ENCODE measurements at regions not wholly inside any gene's neighbourhood (a gene's known extent, or its start where the extent isn't known, plus 50 kb on each side); places are given as distances from the start of the nearest gene placed in this dataset.
"Not testable (repeated sequence)": the region's sequence is repeated elsewhere in the genome, so short reads cannot be mapped to it uniquely, and the experiment has no call there.

- POLR2A ChIA-PET, H3K4me1 Mint-ChIP-seq, H3K27me3 Mint-ChIP-seq, H3K27ac Mint-ChIP-seq, DNase-seq, H3K4me3 Mint-ChIP-seq, ATAC-seq: not testable (repeated sequence)
- H3K36me3 Mint-ChIP-seq, result peaks cover 0 to 38% (median 8%) of the 10 kb centered on the region in 3 donors
- peaks cover 13 to 89% (median 47%) of the 10 kb centered on the region in 9 donors for H3K9me3 Mint-ChIP-seq
Observed at GRCh38 chr10:42335653-42336296, 302.6 kb downstream of the ZNF33B start.

- DNase-seq (no peak), ATAC-seq (no peak)
- H3K27ac Mint-ChIP-seq, result no peak overlapping the region
- peaks cover 0 to 63% (median 4%) of the 10 kb centered on the region in 3 donors for H3K36me3 Mint-ChIP-seq
- H3K4me1 Mint-ChIP-seq, result peaks cover 0 to 3% (median 0%) of the 10 kb centered on the region in 4 donors
- H3K4me3 Mint-ChIP-seq, result no peak overlapping the region
- peaks cover 0 to 100% (median 93%) of the 10 kb centered on the region in 9 donors for H3K9me3 Mint-ChIP-seq
- no peaks in the 10 kb centered on the region for H3K27me3 Mint-ChIP-seq
- POLR2A ChIA-PET, result no interaction called here
Observed at GRCh38 chr10:42304341-42304740, 334.0 kb downstream of the ZNF33B start.

- H3K27ac Mint-ChIP-seq, H3K36me3 Mint-ChIP-seq, H3K4me3 Mint-ChIP-seq, POLR2A ChIA-PET, DNase-seq, H3K27me3 Mint-ChIP-seq, ATAC-seq, H3K4me1 Mint-ChIP-seq: not testable (repeated sequence)
- peaks cover 0 to 16% (median 0%) of the 10 kb centered on the region in 9 donors for H3K9me3 Mint-ChIP-seq
Observed at GRCh38 chr10:42281896-42282295, 356.5 kb downstream of the ZNF33B start.

GRCh38 chr10:42269788-42270187 lies 368.6 kb downstream of the ZNF33B start:
- ATAC-seq, POLR2A ChIA-PET, DNase-seq, H3K27me3 Mint-ChIP-seq, H3K36me3 Mint-ChIP-seq, H3K4me3 Mint-ChIP-seq, H3K27ac Mint-ChIP-seq, H3K4me1 Mint-ChIP-seq: not testable (repeated sequence)
- H3K9me3 Mint-ChIP-seq, result peaks cover 0 to 32% (median 9%) of the 10 kb centered on the region in 9 donors

DNA sequence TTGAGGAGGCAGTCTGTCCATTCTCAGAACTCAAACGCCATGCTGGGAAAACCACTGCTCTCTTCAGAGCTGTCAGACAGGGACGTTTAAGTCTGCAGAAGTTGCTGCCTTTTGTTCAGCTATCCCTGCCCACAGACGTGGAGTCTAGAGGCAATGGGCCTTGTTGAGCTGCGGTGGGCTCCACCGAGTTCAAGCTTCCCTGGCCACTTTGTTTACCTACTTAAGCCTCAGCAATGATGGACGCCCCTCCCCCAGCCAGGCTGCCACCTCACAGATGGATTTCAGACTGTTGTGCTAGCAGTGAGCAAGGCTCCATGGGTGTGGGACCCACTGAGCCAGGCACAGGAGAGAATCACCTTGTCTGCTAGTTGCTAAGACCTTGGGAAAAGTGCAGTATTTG lies 375.1 kb downstream of the ZNF33B start:
- H3K27ac Mint-ChIP-seq, DNase-seq, ATAC-seq, H3K4me1 Mint-ChIP-seq, POLR2A ChIA-PET, H3K27me3 Mint-ChIP-seq, H3K4me3 Mint-ChIP-seq, H3K36me3 Mint-ChIP-seq: not testable (repeated sequence)
- peaks cover 3 to 47% (median 24%) of the 10 kb centered on the region in 9 donors for H3K9me3 Mint-ChIP-seq

- H3K4me1 Mint-ChIP-seq, POLR2A ChIA-PET, H3K27ac Mint-ChIP-seq, H3K4me3 Mint-ChIP-seq, DNase-seq, ATAC-seq: not testable (repeated sequence)
- Mint-ChIP-seq H3K9me3 (peaks cover 0 to 41% (median 10%) of the 10 kb centered on the region in 9 donors), H3K27me3 (peaks cover 14 to 37% (median 16%) of the 10 kb centered on the region in 5 donors), H3K36me3 (peaks cover 0 to 18% (median 0%) of the 10 kb centered on the region in 3 donors)
Observed at GRCh38 chr10:42243002-42243401, 395.4 kb downstream of the ZNF33B start.

DNA sequence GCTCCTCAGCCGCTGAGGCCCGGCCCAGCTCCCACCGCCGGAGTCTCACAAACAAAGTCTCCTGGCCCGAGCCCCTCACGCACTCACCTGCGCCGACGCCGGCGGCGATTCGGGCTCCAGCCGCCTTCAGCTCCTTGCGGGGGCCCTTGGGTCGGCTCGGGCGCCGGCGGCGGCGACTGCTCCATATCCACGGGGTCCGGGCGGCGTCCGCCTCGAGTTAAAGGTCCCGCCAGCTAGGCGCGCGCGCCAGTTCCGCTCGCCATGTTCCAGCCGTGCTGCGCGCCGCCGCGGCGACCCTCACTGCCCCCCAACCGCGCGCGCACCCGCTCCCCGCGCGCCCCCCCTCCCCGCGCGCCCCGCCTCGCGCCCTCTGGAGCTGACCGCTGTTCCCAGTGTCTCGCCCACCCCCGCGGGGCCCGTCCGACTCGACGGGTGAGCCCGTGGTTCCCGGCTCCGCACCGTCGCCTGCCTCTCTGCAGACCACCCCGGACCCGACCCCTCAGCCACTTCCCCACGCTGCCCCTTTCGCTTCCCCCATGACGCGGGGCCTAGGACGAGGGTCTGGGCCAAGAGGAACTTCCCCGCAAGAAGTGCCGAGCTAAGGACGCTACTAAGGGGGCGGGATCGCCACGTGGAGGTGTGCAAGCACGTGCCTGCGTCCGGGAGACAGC lies 396.1 kb downstream of the ZNF33B start:
- Mint-ChIP-seq H3K9me3 (peaks cover 0 to 45% (median 11%) of the 10 kb centered on the region in 9 donors), H3K27ac (no peak overlapping the region), H3K4me1 (peaks cover 0 to 6% (median under 1%) of the 10 kb centered on the region in 4 donors), H3K4me3 (peak overlapping the region in 2 of 10 donors; percentile 55 to 63), H3K36me3 (peaks cover 0 to 18% (median 0%) of the 10 kb centered on the region in 3 donors), H3K27me3 (peaks cover 14 to 34% (median 16%) of the 10 kb centered on the region in 5 donors)
- POLR2A ChIA-PET, result no interaction called here
- ATAC-seq, result no peak
- DNase-seq, result no peak

- H3K27ac Mint-ChIP-seq, POLR2A ChIA-PET, H3K4me1 Mint-ChIP-seq, H3K4me3 Mint-ChIP-seq, H3K36me3 Mint-ChIP-seq, ATAC-seq, DNase-seq: not testable (repeated sequence)
- Mint-ChIP-seq H3K27me3 (peaks cover 0 to 12% (median 2%) of the 10 kb centered on the region in 5 donors), H3K9me3 (peaks cover 0 to 18% (median 3%) of the 10 kb centered on the region in 9 donors)
Observed at GRCh38 chr10:42236401-42236800, 402.0 kb downstream of the ZNF33B start.

DNA sequence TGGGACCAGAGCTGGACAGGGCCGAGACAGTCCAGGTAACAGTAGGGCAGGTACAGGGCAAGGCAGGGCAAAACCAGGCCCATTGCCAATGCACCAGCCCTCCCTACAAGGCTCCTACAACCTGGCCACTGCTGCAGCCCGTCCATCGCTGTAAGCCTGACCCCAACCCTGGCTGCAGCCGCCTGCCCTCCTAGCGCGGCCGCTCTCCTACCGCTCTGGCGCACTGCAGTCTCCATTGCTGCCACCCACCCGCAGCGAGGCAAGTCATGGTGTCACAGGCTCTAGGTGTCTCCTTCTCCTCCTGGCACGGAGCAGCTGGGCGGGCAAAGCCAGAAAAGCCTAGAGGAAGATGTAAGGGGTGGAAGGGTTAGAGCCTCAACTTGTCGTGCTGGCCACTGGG lies 402.6 kb downstream of the ZNF33B start:
- H3K4me3 Mint-ChIP-seq, result not testable (repeated sequence)

DNA sequence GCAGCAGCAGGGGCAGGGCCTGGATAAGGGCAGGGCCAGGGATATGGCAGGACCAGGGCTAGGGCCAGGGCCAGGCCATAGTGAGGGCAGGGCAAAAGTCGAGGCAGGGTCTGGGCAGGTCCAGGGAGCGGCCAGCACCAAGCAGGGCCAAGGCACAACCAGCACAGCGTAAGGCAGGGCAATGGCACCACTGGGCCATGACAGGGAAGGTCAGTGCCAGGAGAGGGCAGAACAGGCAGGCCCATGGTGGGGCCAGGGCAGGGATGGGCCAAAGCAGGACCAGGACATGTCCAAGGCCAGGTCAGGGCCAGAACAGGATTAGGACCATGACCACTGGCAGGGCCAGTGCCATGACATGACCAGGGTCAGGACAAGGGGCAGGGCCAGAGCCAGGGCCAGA lies 403.1 kb downstream of the ZNF33B start:
- ATAC-seq, H3K4me1 Mint-ChIP-seq, H3K27ac Mint-ChIP-seq, POLR2A ChIA-PET, H3K36me3 Mint-ChIP-seq, DNase-seq, H3K4me3 Mint-ChIP-seq: not testable (repeated sequence)
- Mint-ChIP-seq H3K27me3 (peaks cover 0 to 12% (median 3%) of the 10 kb centered on the region in 5 donors), H3K9me3 (peaks cover 0 to 18% (median 3%) of the 10 kb centered on the region in 9 donors)

More for the DNA sequence above, 402.6 kb downstream of the ZNF33B start:
- POLR2A ChIA-PET, DNase-seq, H3K4me1 Mint-ChIP-seq, ATAC-seq, H3K36me3 Mint-ChIP-seq, H3K27ac Mint-ChIP-seq: not testable (repeated sequence)
- H3K9me3 Mint-ChIP-seq, result peaks cover 0 to 18% (median 3%) of the 10 kb centered on the region in 9 donors
- H3K27me3 Mint-ChIP-seq, result peaks cover 0 to 12% (median 3%) of the 10 kb centered on the region in 5 donors

- POLR2A ChIA-PET, H3K4me3 Mint-ChIP-seq, H3K4me1 Mint-ChIP-seq, H3K36me3 Mint-ChIP-seq, H3K27ac Mint-ChIP-seq, DNase-seq, ATAC-seq: not testable (repeated sequence)
- Mint-ChIP-seq H3K9me3 (peaks cover 0 to 13% (median 3%) of the 10 kb centered on the region in 9 donors), H3K27me3 (peaks cover 0 to 12% (median 3%) of the 10 kb centered on the region in 5 donors)
Observed at GRCh38 chr10:42234506-42234905, 403.9 kb downstream of the ZNF33B start.

DNA sequence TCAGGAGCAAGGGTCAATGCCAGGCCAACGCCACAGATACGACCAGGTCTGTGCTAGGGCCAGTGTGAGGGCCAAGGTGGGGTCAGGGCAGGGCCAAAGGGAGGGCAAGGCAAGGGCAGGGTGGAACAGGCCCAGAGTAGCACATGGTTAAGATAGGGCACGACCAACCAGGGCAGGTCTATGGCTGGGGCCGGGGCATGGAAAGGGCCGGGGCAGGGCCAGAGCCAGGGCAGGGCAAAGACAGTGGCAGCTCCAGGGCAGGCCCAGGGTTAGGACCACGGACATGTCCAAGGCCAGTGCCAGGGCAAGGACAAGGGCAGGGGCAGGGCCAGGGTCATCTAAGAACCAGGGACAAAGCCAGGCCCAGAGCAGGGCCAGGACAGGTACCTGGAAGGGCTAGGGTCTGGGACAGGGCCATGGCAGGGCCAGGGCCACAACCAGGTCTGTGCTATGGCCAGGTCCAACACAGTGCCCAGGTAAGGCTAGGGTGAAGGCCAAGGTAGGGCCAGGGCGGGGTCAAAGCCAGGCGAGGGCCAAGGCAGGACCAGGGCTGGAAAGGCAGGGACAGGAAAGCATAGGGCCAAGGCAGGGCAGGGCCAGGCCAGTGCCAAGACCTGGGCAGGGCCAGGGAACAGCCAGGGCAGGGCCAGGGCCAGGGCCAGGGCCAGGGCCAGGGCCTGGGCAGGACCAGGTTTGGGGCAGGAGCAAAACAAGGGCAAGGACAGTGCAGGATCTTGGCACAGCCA lies 404.7 kb downstream of the ZNF33B start:
- H3K4me3 Mint-ChIP-seq, H3K36me3 Mint-ChIP-seq, H3K4me1 Mint-ChIP-seq, ATAC-seq, H3K9me3 Mint-ChIP-seq, DNase-seq, H3K27ac Mint-ChIP-seq, POLR2A ChIA-PET: not testable (repeated sequence)
- peaks cover 0 to 12% (median 3%) of the 10 kb centered on the region in 5 donors for H3K27me3 Mint-ChIP-seq

- ATAC-seq, H3K36me3 Mint-ChIP-seq, H3K27ac Mint-ChIP-seq, POLR2A ChIA-PET, H3K4me3 Mint-ChIP-seq, DNase-seq, H3K4me1 Mint-ChIP-seq: not testable (repeated sequence)
- peaks cover 0 to 12% (median 2%) of the 10 kb centered on the region in 5 donors for H3K27me3 Mint-ChIP-seq
- H3K9me3 Mint-ChIP-seq, result peaks cover 3 to 17% (median 11%) of the 10 kb centered on the region in 9 donors
Observed at GRCh38 chr10:42232955-42233354, 405.4 kb downstream of the ZNF33B start.

Measured in naive thymus-derived CD8-positive, alpha-beta T cell (primary cell).